ENCODE measurements at regions not wholly inside any gene's neighbourhood (a gene's known extent, or its start where the extent isn't known, plus 50 kb on each side); places are given as distances from the start of the nearest gene placed in this dataset.

DNA sequence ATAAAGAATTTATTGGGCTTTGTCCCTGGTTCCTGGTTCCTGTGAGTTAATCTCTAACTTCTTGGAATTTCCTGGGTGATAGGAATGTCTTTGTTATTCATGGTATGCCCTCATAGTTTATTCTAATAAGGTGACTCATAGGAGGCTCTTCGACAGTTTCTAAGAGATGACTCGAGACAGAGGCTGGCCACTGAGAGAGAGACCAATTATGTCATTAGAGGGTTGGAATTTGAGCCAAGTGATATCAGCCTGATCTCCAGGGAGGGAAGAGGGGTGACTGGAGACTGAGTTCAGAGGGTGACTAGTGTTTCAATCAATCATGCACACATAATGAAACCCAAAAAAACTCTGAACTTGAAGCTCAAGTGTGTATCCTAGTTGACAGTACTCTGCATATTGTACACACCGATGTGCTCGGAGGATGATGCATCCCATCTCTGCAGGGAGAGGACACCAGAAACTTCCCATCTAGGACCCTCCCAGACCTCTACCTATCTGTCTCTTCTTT, 185.7 kb downstream of the MTCL1 start:
- Histone ChIP-seq H3K27ac (ENCODE audit: low read depth, low read length) (peak overlapping the region; percentile 94), H3K4me3 (ENCODE audit: low read length) (peak overlapping the region; percentile 38), H3K36me3 (ENCODE audit: control insufficient read depth, insufficient read depth, low read length) (no peaks in the 10 kb centered on the region), H3K27me3 (ENCODE audit: control insufficient read depth, insufficient read depth, low read length, poor library complexity, severe bottlenecking) (no peaks in the 10 kb centered on the region), H3K4me1 (ENCODE audit: control insufficient read depth, insufficient read depth, low read length) (no peaks in the 10 kb centered on the region), H3K9me3 (ENCODE audit: control insufficient read depth, low read length) (no peaks in the 10 kb centered on the region), H3K9ac (ENCODE audit: extremely low read depth, low read length, poor library complexity, severe bottlenecking) (peak overlapping the region; percentile 9)
- Mint-ChIP-seq H3K36me3 (ENCODE audit: low read depth) (no peaks in the 10 kb centered on the region), H3K27ac (peak overlapping the region; percentile 86), H3K9me3 (peaks cover 30% of the 10 kb centered on the region), H3K4me3 (no peak overlapping the region), H3K4me1 (peaks cover 7% of the 10 kb centered on the region), H3K27me3 (ENCODE audit: insufficient read depth) (peaks cover 2% of the 10 kb centered on the region)
- 55 to 58% methylated on average over 4 of the region's 4 CpGs for WGBS, 2 experiments (ENCODE audit: insufficient coverage in 1 of 2, insufficient read length in 1 of 2)
- DNase-seq: peak; percentile 80
- TF ChIP-seq, protein P1, sequence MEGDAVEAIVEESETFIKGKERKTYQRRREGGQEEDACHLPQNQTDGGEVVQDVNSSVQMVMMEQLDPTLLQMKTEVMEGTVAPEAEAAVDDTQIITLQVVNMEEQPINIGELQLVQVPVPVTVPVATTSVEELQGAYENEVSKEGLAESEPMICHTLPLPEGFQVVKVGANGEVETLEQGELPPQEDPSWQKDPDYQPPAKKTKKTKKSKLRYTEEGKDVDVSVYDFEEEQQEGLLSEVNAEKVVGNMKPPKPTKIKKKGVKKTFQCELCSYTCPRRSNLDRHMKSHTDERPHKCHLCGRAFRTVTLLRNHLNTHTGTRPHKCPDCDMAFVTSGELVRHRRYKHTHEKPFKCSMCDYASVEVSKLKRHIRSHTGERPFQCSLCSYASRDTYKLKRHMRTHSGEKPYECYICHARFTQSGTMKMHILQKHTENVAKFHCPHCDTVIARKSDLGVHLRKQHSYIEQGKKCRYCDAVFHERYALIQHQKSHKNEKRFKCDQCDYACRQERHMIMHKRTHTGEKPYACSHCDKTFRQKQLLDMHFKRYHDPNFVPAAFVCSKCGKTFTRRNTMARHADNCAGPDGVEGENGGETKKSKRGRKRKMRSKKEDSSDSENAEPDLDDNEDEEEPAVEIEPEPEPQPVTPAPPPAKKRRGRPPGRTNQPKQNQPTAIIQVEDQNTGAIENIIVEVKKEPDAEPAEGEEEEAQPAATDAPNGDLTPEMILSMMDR (conservative IDR thresholded peaks at IDR 0.05): no peak

DNA sequence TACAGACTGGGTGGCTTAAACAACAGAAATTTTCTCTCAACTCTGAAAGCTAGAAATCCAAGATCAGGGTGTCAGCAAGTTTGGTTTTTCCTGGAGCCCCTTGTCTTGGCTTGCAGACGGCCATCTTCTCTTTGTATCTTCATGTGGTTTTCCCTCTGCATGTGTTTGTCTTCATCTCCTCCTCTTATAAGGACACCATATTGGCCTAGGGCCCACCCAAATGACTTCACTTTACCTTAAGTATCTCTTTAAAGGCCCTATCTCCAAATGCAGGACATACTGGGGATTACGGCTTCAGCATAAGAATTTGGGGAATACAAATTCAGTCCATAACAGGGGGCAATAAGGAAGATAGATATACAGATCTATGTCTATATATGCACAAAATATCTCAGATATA, 187.9 kb downstream of the MTCL1 start:
- H3K4me1 ChIP-seq (ENCODE audit: control insufficient read depth, insufficient read depth, low read length): no peaks in the 10 kb centered on the region
- DNase-seq: no peak
- H3K4me3 ChIP-seq (ENCODE audit: low read length): no peak overlapping the region
- no peaks in the 10 kb centered on the region for H3K36me3 Mint-ChIP-seq (ENCODE audit: low read depth)
- no peak overlapping the region for H3K27ac Mint-ChIP-seq
- peaks cover 14% of the 10 kb centered on the region for H3K27me3 Mint-ChIP-seq (ENCODE audit: insufficient read depth)
- H3K9ac ChIP-seq (ENCODE audit: extremely low read depth, low read length, poor library complexity, severe bottlenecking): no peak overlapping the region
- peaks cover 15% of the 10 kb centered on the region for H3K9me3 Mint-ChIP-seq
- H3K27me3 ChIP-seq (ENCODE audit: control insufficient read depth, insufficient read depth, low read length, poor library complexity, severe bottlenecking): peaks cover 11% of the 10 kb centered on the region
- 98 to 100% methylated on average over 1 to 2 of the region's 2 CpGs for WGBS, 2 experiments (ENCODE audit: insufficient coverage in 1 of 2, insufficient read length in 1 of 2)
- peaks cover 7% of the 10 kb centered on the region for H3K4me1 Mint-ChIP-seq
- H3K4me3 Mint-ChIP-seq: no peak overlapping the region
- H3K27ac ChIP-seq (ENCODE audit: low read depth, low read length): no peak overlapping the region
- TF ChIP-seq, protein P1 (conservative IDR thresholded peaks at IDR 0.05): no peak
- no peaks in the 10 kb centered on the region for H3K36me3 ChIP-seq (ENCODE audit: control insufficient read depth, insufficient read depth, low read length)
- no peaks in the 10 kb centered on the region for H3K9me3 ChIP-seq (ENCODE audit: control insufficient read depth, low read length)

DNA sequence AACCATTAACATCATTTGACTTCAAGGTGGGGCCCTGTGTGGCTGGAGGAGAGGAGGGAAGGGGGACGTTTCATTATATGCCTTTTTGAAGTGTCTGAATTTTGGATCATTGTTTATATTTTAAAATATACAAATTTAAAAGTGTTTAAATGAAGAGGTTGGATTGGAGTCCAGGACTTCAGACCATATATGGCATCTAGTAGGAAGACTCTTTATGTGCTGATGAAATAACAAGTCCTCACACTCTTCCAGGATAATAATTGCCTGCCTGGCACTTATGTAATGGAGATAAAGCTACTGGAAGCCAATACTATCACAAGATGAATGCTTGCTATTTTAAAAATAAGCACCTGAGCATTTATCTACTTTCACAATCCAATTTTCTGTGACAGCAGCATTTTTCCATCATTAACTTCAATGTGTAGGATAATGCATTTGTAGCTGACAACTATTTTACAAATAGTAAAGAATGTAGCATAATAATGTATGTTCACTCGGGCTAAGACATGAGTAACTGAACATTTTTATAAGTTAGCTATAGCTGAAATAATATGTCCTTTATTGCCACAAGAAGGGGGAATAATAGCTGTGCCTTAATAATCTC, 188.4 kb downstream of the MTCL1 start:
- H3K4me1 ChIP-seq (ENCODE audit: control insufficient read depth, insufficient read depth, low read length): no peaks in the 10 kb centered on the region
- WGBS, 2 experiments (ENCODE audit: insufficient coverage in 1 of 2, insufficient read length in 1 of 2): 100% methylated on average over 1 of the region's 2 CpGs; no CpG with 5 or more reads in 1 of the 2 experiments
- H3K27ac ChIP-seq (ENCODE audit: low read depth, low read length): no peak overlapping the region
- Mint-ChIP-seq H3K4me1 (peaks cover 7% of the 10 kb centered on the region), H3K4me3 (no peak overlapping the region), H3K36me3 (ENCODE audit: low read depth) (no peaks in the 10 kb centered on the region), H3K27ac (no peak overlapping the region), H3K27me3 (ENCODE audit: insufficient read depth) (peaks cover 19% of the 10 kb centered on the region), H3K9me3 (peaks cover 11% of the 10 kb centered on the region)
- no peak for DNase-seq
- H3K9me3 ChIP-seq (ENCODE audit: control insufficient read depth, low read length): no peaks in the 10 kb centered on the region
- TF ChIP-seq, protein P1 (conservative IDR thresholded peaks at IDR 0.05): no peak
- H3K36me3 ChIP-seq (ENCODE audit: control insufficient read depth, insufficient read depth, low read length): no peaks in the 10 kb centered on the region
- H3K9ac ChIP-seq (ENCODE audit: extremely low read depth, low read length, poor library complexity, severe bottlenecking): no peak overlapping the region
- H3K4me3 ChIP-seq (ENCODE audit: low read length): no peak overlapping the region
- H3K27me3 ChIP-seq (ENCODE audit: control insufficient read depth, insufficient read depth, low read length, poor library complexity, severe bottlenecking): peaks cover 16% of the 10 kb centered on the region

Measured in endodermal cell (in vitro differentiated cells).